ENCODE measurements at regions not wholly inside any gene's neighbourhood (a gene's known extent, or its start where the extent isn't known, plus 50 kb on each side); places are given as distances from the start of the nearest gene placed in this dataset.

DNA sequence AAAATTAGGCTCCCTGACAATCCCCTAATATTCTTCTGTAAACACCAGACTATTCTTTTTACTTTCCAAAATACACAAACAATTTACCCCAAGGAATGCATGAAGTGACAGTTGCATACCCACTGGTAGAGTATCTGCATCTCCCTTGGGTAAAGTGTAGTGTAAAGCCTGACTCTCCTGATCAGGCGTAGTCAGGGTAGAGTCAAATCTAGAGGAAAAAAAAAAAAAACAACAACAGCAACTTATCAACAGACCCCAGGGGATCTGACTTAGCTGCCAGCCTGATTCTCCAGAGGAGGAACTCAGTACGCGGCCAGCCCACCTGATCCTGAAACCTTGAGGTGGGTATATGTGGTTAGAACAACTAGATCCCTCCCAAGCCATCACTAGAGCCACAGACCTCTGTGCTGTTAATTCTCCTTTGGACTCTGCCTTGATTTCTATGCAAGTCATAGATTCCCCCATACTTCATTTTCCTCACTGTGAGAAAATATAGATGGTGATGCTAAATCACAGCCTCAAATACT is 61.0 kb downstream of the ZNF608 start:
- TF ChIP-seq SIN3A (IDR thresholded peaks at IDR 0.05; ENCODE audit: low read depth), result no peak
- no peak for TF ChIP-seq RAD21 (IDR thresholded peaks at IDR 0.05; ENCODE audit: low read depth)
- no peak for TF ChIP-seq TCF7L2 (IDR thresholded peaks at IDR 0.05; ENCODE audit: borderline replicate concordance, extremely low read depth, insufficient read depth, insufficient read length)
- TF ChIP-seq JUND (IDR thresholded peaks at IDR 0.05), result no peak
- no peak for TF ChIP-seq EGR1 (IDR thresholded peaks at IDR 0.05; ENCODE audit: low read depth)
- TF ChIP-seq SRF (IDR thresholded peaks at IDR 0.05; ENCODE audit: low read depth), result no peak
- TF ChIP-seq, protein P1, sequence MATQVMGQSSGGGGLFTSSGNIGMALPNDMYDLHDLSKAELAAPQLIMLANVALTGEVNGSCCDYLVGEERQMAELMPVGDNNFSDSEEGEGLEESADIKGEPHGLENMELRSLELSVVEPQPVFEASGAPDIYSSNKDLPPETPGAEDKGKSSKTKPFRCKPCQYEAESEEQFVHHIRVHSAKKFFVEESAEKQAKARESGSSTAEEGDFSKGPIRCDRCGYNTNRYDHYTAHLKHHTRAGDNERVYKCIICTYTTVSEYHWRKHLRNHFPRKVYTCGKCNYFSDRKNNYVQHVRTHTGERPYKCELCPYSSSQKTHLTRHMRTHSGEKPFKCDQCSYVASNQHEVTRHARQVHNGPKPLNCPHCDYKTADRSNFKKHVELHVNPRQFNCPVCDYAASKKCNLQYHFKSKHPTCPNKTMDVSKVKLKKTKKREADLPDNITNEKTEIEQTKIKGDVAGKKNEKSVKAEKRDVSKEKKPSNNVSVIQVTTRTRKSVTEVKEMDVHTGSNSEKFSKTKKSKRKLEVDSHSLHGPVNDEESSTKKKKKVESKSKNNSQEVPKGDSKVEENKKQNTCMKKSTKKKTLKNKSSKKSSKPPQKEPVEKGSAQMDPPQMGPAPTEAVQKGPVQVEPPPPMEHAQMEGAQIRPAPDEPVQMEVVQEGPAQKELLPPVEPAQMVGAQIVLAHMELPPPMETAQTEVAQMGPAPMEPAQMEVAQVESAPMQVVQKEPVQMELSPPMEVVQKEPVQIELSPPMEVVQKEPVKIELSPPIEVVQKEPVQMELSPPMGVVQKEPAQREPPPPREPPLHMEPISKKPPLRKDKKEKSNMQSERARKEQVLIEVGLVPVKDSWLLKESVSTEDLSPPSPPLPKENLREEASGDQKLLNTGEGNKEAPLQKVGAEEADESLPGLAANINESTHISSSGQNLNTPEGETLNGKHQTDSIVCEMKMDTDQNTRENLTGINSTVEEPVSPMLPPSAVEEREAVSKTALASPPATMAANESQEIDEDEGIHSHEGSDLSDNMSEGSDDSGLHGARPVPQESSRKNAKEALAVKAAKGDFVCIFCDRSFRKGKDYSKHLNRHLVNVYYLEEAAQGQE (IDR thresholded peaks at IDR 0.05; ENCODE audit: low read depth), result no peak
- TF ChIP-seq, protein P2, sequence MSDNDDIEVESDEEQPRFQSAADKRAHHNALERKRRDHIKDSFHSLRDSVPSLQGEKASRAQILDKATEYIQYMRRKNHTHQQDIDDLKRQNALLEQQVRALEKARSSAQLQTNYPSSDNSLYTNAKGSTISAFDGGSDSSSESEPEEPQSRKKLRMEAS (IDR thresholded peaks at IDR 0.05), result no peak
- no peak for TF ChIP-seq FOSL1 (IDR thresholded peaks at IDR 0.05; ENCODE audit: low read depth)
- TF ChIP-seq CEBPB (IDR thresholded peaks at IDR 0.05; ENCODE audit: low read depth), result no peak
- CTCF ChIA-PET, result no interaction called here
- no peak overlapping the region for H3K27ac ChIP-seq (ENCODE audit: low read depth, low read length)
- no peaks in the 10 kb centered on the region for H3K79me2 ChIP-seq (ENCODE audit: insufficient read depth, low read length)
- H4K20me1 ChIP-seq (ENCODE audit: insufficient read depth), result no peaks in the 10 kb centered on the region
- no peaks in the 10 kb centered on the region for H3K9me2 ChIP-seq (ENCODE audit: insufficient read depth)
- no peak for DNase-seq (ENCODE audit: low read depth, low spot score)
- no peak overlapping the region for H3K4me2 ChIP-seq (ENCODE audit: low read length)
- POLR2A ChIA-PET, result no interaction called here
- no TSS peak for BruUV-seq (replicated peaks)
- H3K36me3 ChIP-seq (ENCODE audit: control insufficient read depth in 1 of 2, insufficient read depth in 2 of 2, low read length in 2 of 2), result no peaks in the 10 kb centered on the region
- RAD21 ChIA-PET (ENCODE audit: low non-redundant PET in 1 of 2, low total read pairs in 2 of 2, uncharacterized antibody in 2 of 2, unreplicated experiment in 2 of 2), result no interaction called here
- no peak for ATAC-seq
- H3K27me3 ChIP-seq (ENCODE audit: insufficient read depth, low read length), result no peaks in the 10 kb centered on the region
- H3K9ac ChIP-seq (ENCODE audit: low read length), result no peak overlapping the region
- H3K9me3 ChIP-seq (ENCODE audit: control insufficient read depth in 1 of 2, insufficient read depth in 1 of 2, low read depth in 1 of 2, low read length in 2 of 2), result no peaks in the 10 kb centered on the region
- H2AFZ ChIP-seq (ENCODE audit: low read depth, low read length, poor library complexity, severe bottlenecking), result no peak overlapping the region
- intact Hi-C loops (cut with micrococcal nuclease), result no loop called here
- no peaks in the 10 kb centered on the region for H3K4me1 ChIP-seq (ENCODE audit: control insufficient read depth in 1 of 2, insufficient read depth in 2 of 2, low read length in 2 of 2)
- H3K4me3 ChIP-seq (replicated peaks in 1 of 2; ENCODE audit: low read depth in 1 of 2, low read length in 2 of 2), result no peak overlapping the region

All from HCT116 (cell line).